WERI-Rb-1 (cell line): ENCODE measurements at regions not wholly inside any gene's neighbourhood (a gene's known extent, or its start where the extent isn't known, plus 50 kb on each side); places are given as distances from the start of the nearest gene placed in this dataset.

ENCODE experiments used
- DNase-seq: peaks from one replicate; pipeline ENCODE4 v3.0.0-alpha.2; 2020
- H3K27ac ChIP-seq: fragments of 250-450 bp; sonication (Bioruptor Pico); 2 replicates; pipeline ENCODE4 v1.5.1; 2020; ENCODE audit warnings: mild to moderate bottlenecking, moderate library complexity
- H3K27me3 ChIP-seq: fragments of 250-450 bp; sonication (Bioruptor Pico); 2 replicates; pipeline ENCODE4 v1.5.1; 2021; ENCODE audit warnings: mild to moderate bottlenecking, low read depth, moderate library complexity; ENCODE audit not compliant: insufficient read depth, severe bottlenecking
- H3K36me3 ChIP-seq: fragments of 250-450 bp; sonication (Bioruptor Pico); 2 replicates; pipeline ENCODE4 v1.5.1; 2020; ENCODE audit warnings: mild to moderate bottlenecking, moderate library complexity
- H3K4me3 ChIP-seq: 2 replicates; pipeline ENCODE4 v1.5.1; 2011; ENCODE audit warnings: low read depth, mild to moderate bottlenecking, control low read depth, low read length
- H3K9me3 ChIP-seq: fragments of 250-450 bp; sonication (Bioruptor Pico); 2 replicates; pipeline ENCODE4 v1.5.1; 2021; ENCODE audit warnings: mild to moderate bottlenecking, moderate library complexity; ENCODE audit not compliant: severe bottlenecking
- TF ChIP-seq, protein P1 (sequence below): IDR thresholded peaks from 2 replicates; pipeline ENCODE4 v1.5.1; 2011; ENCODE audit warnings: low read depth, mild to moderate bottlenecking, control low read depth, inconsistent platforms, low read length

DNA sequence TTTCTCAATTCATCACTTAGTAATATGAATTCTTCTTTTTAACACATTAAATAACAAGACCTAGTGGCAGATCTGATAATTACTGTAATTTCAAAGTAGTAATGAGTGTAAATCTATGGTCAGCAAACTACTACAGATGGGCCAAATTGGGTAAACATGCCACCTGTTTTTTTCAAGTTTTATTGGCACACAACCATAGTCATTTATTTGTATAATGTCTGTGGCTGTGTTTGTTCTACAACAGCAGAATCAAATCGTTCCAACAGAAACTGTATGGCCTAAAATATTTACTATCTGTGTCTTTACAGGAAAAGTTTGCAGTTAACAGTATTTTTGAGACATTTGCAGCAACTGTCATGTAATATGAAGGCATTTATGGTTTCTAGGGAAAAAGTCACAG, 86.1 kb upstream of the EYA2 start:
- Histone ChIP-seq H3K36me3 (no peaks in the 10 kb centered on the region), H3K9me3 (peaks cover 3% of the 10 kb centered on the region), H3K27me3 (no peaks in the 10 kb centered on the region), H3K27ac (no peak overlapping the region), H3K4me3 (no peak overlapping the region)
- TF ChIP-seq, protein P1, sequence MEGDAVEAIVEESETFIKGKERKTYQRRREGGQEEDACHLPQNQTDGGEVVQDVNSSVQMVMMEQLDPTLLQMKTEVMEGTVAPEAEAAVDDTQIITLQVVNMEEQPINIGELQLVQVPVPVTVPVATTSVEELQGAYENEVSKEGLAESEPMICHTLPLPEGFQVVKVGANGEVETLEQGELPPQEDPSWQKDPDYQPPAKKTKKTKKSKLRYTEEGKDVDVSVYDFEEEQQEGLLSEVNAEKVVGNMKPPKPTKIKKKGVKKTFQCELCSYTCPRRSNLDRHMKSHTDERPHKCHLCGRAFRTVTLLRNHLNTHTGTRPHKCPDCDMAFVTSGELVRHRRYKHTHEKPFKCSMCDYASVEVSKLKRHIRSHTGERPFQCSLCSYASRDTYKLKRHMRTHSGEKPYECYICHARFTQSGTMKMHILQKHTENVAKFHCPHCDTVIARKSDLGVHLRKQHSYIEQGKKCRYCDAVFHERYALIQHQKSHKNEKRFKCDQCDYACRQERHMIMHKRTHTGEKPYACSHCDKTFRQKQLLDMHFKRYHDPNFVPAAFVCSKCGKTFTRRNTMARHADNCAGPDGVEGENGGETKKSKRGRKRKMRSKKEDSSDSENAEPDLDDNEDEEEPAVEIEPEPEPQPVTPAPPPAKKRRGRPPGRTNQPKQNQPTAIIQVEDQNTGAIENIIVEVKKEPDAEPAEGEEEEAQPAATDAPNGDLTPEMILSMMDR, result no peak
- DNase-seq, result no peak

DNA sequence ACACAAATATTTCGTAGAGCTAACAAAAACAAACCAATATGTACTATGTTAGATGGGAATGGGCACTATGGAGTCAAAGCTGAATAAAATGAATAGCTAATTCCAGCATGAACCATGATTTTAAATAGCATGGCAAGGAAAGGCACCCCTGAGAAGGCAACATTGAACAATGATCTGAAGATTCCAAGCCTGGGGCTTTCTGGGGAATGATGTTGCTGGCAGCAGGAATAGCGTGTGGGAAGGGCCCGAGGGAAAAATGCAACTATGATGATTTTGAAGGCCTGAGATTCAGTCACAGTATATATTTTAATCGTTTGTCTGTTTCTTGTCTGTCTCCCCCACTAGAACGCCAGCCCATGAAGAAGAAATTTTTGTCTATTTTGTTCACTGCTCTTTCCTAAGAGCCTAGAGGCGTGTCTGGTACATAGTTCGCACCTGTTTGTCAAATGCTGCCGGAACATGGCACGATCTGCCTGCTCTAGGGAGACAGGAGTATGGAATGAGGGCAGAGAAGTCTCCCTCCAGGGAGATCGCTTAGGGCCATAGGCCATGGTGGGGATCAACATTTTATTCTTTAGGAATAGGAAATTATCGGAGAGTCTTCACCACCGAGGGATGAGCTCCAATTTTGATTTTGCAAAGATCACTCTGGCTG, 84.8 kb upstream of the EYA2 start:
- H3K36me3 ChIP-seq, result no peaks in the 10 kb centered on the region
- no peak for DNase-seq
- TF ChIP-seq, protein P1, result no peak
- H3K4me3 ChIP-seq, result no peak overlapping the region
- H3K9me3 ChIP-seq, result peaks cover 3% of the 10 kb centered on the region
- H3K27ac ChIP-seq, result no peak overlapping the region
- H3K27me3 ChIP-seq, result no peaks in the 10 kb centered on the region

DNA sequence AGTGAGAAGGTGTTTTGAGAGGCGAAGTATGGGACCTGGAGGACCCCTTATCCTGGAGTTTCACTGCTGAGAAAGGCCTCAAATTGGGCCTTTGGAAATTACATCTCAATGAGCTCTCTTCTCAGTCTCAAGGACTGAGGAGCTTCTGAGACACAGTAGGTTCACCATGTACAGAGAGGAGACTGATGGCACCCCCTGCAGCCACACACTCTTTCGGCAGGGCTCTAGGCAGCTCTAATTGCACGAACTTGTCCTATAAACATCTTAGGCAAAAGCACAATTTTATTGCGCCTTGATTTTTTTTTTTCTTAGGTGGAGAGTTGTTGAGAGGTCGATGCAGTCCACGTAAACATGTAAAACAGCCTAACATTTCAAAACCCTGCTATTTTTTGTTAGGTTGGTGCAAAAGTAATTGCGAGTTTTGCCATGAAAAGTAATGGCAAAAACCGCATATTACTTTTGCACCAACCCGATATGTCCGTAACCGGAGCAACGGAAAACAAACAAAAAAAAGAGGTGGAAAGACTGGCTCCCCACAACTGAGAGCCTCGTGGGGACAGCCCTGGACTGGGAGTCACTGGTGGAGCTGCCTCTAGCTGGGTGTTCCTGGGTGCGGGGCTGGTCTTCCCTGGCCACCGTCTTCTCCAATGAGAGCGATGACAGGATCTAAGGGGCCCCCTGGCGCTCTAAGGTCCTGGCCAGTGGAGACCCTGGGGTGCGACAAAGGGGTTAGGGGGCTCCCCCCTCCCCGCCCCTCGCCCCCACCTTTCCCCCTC, 84.0 kb upstream of the EYA2 start:
- H3K36me3 ChIP-seq, result no peaks in the 10 kb centered on the region
- no peak overlapping the region for H3K27ac ChIP-seq
- TF ChIP-seq, protein P1, result 0 out of 2 replicates have a peak, but pooled peaks have one; percentile 28
- no peaks in the 10 kb centered on the region for H3K27me3 ChIP-seq
- H3K4me3 ChIP-seq, result no peak overlapping the region
- peaks cover 4% of the 10 kb centered on the region for H3K9me3 ChIP-seq
- no peak for DNase-seq

DNA sequence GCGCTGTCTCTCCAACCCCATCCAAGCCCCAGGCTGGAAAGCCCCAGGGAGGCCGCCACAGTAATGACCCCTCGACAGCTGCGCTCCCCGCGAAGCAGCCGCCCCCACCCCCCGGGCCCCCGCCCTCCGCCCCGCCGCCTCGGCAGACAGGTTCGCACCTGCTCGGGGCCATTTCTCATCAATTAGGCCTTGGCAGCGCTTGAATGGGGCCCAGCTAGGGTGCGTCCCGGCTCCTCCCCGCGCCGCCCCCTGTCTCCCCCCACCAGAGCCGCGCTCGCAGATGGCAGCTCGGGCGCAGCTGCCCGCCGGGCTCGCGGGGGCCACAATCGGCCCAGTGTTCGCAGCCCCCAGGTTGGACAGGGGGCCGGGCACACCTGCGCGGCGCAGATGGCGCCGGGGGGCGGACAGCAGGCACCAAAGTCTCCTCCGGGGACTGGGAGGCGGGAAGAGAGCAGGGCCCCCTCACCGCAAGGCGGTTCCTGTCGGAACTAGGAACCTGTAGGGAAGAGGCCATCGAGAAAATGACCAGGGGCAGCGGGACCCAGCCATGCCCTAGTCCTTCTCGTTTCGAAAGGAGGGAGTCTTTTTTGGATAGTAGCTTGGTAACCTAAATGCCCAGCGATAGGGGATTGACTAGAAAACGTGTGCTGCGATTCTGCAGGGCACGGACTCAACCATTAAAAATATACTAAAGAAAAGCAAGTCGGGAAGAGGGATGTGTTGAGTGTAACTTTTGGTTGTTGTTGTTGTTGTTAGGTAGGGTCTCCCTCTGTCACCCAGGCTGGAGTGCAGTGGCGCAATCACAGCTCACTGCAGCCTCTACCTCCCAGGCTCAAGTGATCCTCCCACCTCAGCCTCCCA, 83.2 kb upstream of the EYA2 start:
- no peak for DNase-seq
- H3K36me3 ChIP-seq, result no peaks in the 10 kb centered on the region
- H3K9me3 ChIP-seq, result peaks cover 11% of the 10 kb centered on the region
- no peaks in the 10 kb centered on the region for H3K27me3 ChIP-seq
- TF ChIP-seq, protein P1, result no peak
- H3K4me3 ChIP-seq, result no peak overlapping the region
- no peak overlapping the region for H3K27ac ChIP-seq

DNA sequence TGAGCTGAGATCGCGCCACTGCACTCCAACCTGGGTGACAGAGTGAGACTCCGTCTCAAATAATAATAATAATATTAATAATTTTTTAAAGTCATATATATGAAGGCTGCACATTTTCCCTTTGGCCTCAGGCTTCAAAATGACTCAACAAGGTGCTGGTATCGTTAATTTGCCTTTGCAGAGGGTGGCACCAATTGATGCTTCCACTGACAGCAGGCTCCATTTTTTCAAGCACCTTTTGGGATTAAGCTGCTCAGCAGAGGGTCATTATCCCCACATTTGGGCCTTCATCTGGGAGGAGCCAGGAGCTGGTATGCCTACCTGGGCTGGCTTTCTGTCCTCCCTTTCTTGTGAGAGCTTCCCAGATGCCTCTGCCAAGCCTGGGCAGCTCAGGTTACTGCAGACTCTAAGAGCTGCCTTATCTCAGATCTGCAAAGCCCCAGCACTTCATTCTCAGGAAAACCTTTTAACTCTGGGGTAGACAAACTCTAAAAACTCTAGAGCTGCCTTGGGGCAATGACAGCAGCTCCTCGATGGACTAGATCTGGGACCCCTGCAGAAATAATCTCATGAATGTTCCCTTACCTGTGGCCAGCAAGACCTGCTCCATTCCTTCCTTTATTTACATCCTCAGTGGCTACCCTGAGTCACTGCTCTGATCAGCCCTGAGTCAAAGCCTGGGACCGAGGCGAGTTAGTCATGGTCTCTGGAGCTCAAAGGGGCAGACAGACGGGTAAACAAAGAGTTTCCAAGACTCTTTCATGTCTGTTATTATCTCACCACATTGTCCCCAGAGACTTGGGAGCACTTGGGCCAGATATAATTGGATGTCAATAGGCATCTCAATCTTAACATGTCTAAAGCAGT, 80.0 kb upstream of the EYA2 start:
- DNase-seq, result peak; percentile 32
- H3K36me3 ChIP-seq, result no peaks in the 10 kb centered on the region
- TF ChIP-seq, protein P1, result no peak
- H3K4me3 ChIP-seq, result no peak overlapping the region
- H3K27ac ChIP-seq, result no peak overlapping the region
- no peaks in the 10 kb centered on the region for H3K27me3 ChIP-seq
- peaks cover 11% of the 10 kb centered on the region for H3K9me3 ChIP-seq
